B cell (primary cell): ENCODE measurements at regions not wholly inside any gene's neighbourhood (a gene's known extent, or its start where the extent isn't known, plus 50 kb on each side); places are given as distances from the start of the nearest gene placed in this dataset.

Source experiments
- ATAC-seq: fragments of 200-7000 bp; cut with Tn5 transposase; one replicate; pipeline ENCODE4 v1.10.0; 2021; ENCODE audit warnings: low read depth, mild to moderate bottlenecking, moderate number of reproducible peaks, moderate library complexity
- CTCF ChIA-PET: fragments of 350-600 bp; sonication (Branson Sonifier 250); formaldehyde crosslinking; loops from one replicate; lab custom pipeline; 2021; ENCODE audit warnings: antibody characterized with exemption, inconsistent platforms; lab: Charles Lee
- POLR2A ChIA-PET: fragments of 350-600 bp; sonication (Branson Sonifier 250); formaldehyde crosslinking; loops from one replicate; lab custom pipeline; 2021; ENCODE audit warnings: antibody characterized with exemption; lab: Charles Lee
- DNase-seq: peaks from one replicate; pipeline ENCODE4 v3.0.0; 2013
- H2AFZ ChIP-seq: 2 replicates; pipeline ENCODE4 v1.6.1; 2012; ENCODE audit warnings: mild to moderate bottlenecking, low read depth, low read length; ENCODE audit not compliant: insufficient read depth, poor library complexity, severe bottlenecking
- H3K27ac ChIP-seq, 2 donors: 1 replicate in 1 of 2; 2 replicates in 1 of 2; pipeline ENCODE4 v1.5.1; 2012 to 2013; ENCODE audit warnings: low read length in 2 of 2, mild to moderate bottlenecking in 2 of 2, moderate library complexity in 1 of 2
- H3K27me3 ChIP-seq, 4 experiments: fragments of 200-600 bp in 1 of 4; sonication (generic) in 1 of 4; replicated peaks in 1 of 4; 1 replicate in 2 of 4; 2 replicates in 2 of 4; pipeline versions ENCODE4 v1.6.1 to v1.7.0; 2013 to 2016; ENCODE audit warnings: low read length in 3 of 4, mild to moderate bottlenecking in 2 of 4, mixed read lengths in 1 of 4, moderate library complexity in 1 of 4; ENCODE audit not compliant: insufficient read depth in 4 of 4, control insufficient read depth in 3 of 4; ENCODE audit errors: control extremely low read depth in 1 of 4
- H3K36me3 ChIP-seq, 2 experiments: replicated peaks in 1 of 2; 1 replicate in 1 of 2; 2 replicates in 1 of 2; pipeline versions ENCODE4 v1.6.1 to v1.7.1; 2013; ENCODE audit warnings: low read length in 1 of 2; ENCODE audit not compliant: insufficient read depth in 2 of 2, control insufficient read depth in 1 of 2; ENCODE audit errors: control extremely low read depth in 1 of 2, extremely low read depth in 1 of 2
- H3K4me1 ChIP-seq, 2 donors: fragments of 200-600 bp in 1 of 2; sonication (generic) in 1 of 2; 1 replicate in 1 of 2; 2 replicates in 1 of 2; pipeline versions ENCODE4 v1.5.1 to v1.6.1; 2013 to 2017; ENCODE audit warnings: low read length in 2 of 2; ENCODE audit not compliant: control insufficient read depth in 2 of 2, insufficient read depth in 2 of 2
- H3K4me2 ChIP-seq: replicated peaks from 2 replicates; pipeline ENCODE3; 2012; ENCODE audit warnings: mild to moderate bottlenecking, low read depth, low read length; ENCODE audit not compliant: poor library complexity, severe bottlenecking
- H3K4me3 ChIP-seq, 5 experiments: fragments of 200-600 bp in 1 of 5; sonication (generic) in 1 of 5; 1 replicate in 3 of 5; 2 replicates in 2 of 5; pipeline versions ENCODE4 v1.5.1 to v1.7.0; 2011 to 2016; ENCODE audit warnings: low read length in 4 of 5, mild to moderate bottlenecking in 4 of 5, low read depth in 2 of 5, control low read depth in 1 of 5, moderate library complexity in 1 of 5; ENCODE audit not compliant: insufficient read depth in 1 of 5; ENCODE audit errors: control extremely low read depth in 1 of 5, extremely low read depth in 1 of 5
- H3K79me2 ChIP-seq: fragments of 200-600 bp; sonication (generic); one replicate; pipeline ENCODE4 v1.6.0; 2016; ENCODE audit warnings: low read length; ENCODE audit not compliant: control insufficient read depth, insufficient read depth
- H3K9ac ChIP-seq: fragments of 200-600 bp; sonication (generic); 2 replicates; pipeline ENCODE4 v1.6.1; 2017; ENCODE audit warnings: mild to moderate bottlenecking, low read length, moderate library complexity
- H3K9me3 ChIP-seq, 3 donors: one replicate each; pipeline versions ENCODE4 v1.6.1 to v1.7.1; 2013; ENCODE audit warnings: low read length in 2 of 3; ENCODE audit not compliant: control insufficient read depth in 2 of 3, insufficient read depth in 1 of 3; ENCODE audit errors: control extremely low read depth in 1 of 3
- H4K20me1 ChIP-seq: 2 replicates; pipeline ENCODE4 v1.6.0; 2012; ENCODE audit warnings: mild to moderate bottlenecking, low read length; ENCODE audit not compliant: insufficient read depth, control insufficient read depth, poor library complexity, severe bottlenecking
- H3K27ac Mint-ChIP-seq: one replicate; pipeline ENCODE4 v1.8.0; 2021; ENCODE audit warnings: mixed read lengths
- H3K27me3 Mint-ChIP-seq: one replicate; pipeline ENCODE4 v1.8.0; 2021; ENCODE audit warnings: mixed read lengths
- H3K4me1 Mint-ChIP-seq: one replicate; pipeline ENCODE4 v1.8.0; 2021; ENCODE audit warnings: mixed read lengths
- H3K4me3 Mint-ChIP-seq: one replicate; pipeline ENCODE4 v1.8.0; 2021; ENCODE audit warnings: mixed read lengths
- H3K9me3 Mint-ChIP-seq: one replicate; pipeline ENCODE4 v1.8.0; 2022; ENCODE audit warnings: mixed read lengths; ENCODE audit not compliant: insufficient read depth
- EZH2 ChIP-seq: IDR thresholded peaks from 2 replicates; pipeline ENCODE4 v1.6.1; 2012; ENCODE audit warnings: borderline replicate concordance, low read depth, mild to moderate bottlenecking, moderate library complexity, low read length; ENCODE audit not compliant: insufficient read depth, poor library complexity, severe bottlenecking
- WGBS: methylation state at CpG from one replicate; pipeline ENCODE4 v1.1.5; 2013; ENCODE audit warnings: missing lambda C conversion rate; ENCODE audit not compliant: insufficient coverage; 5-methylcytosine and 5-hydroxymethylcytosine counted together
- intact Hi-C: fragments of 100-400 bp; cut with micrococcal nuclease; formaldehyde crosslinking; loops from one replicate; pipeline ENCODE4 v1.10.0; 2022
- TF ChIP-seq, protein P1 (sequence below): fragments of 200-600 bp; IDR thresholded peaks from one replicate; pipeline ENCODE4 v1.8.0; 2022; ENCODE audit warnings: antibody characterized with exemption, mild to moderate bottlenecking

DNA sequence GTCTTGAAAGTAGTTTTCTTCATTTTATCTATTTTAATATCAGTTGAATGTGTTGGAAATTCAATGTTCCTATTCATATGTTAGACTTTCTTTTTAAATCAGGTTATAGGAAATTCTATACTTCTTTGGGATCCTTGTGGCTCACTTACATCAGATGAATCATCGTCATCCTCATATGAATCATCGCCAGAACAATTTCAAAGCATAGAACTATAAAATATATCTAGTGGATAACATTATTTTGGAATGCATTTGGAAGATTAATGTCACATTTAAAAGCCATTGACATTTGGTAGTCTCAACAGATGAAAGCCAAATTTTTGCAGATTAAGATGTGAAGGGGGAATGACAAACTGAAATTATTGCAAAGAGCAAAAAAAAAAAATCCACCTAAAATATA is 94.1 kb downstream of the FAM161A start:
- H3K79me2 ChIP-seq, result no peaks in the 10 kb centered on the region
- intact Hi-C loops, result loop anchor here (5.0 to 10.0 kb wide), 3 partner anchors 287 to 945 kb away; partner anchors contain the start of genes EHBP1, REL and USP34
- no peak overlapping the region for H2AFZ ChIP-seq
- no peak for TF ChIP-seq EZH2
- TF ChIP-seq, protein P1, sequence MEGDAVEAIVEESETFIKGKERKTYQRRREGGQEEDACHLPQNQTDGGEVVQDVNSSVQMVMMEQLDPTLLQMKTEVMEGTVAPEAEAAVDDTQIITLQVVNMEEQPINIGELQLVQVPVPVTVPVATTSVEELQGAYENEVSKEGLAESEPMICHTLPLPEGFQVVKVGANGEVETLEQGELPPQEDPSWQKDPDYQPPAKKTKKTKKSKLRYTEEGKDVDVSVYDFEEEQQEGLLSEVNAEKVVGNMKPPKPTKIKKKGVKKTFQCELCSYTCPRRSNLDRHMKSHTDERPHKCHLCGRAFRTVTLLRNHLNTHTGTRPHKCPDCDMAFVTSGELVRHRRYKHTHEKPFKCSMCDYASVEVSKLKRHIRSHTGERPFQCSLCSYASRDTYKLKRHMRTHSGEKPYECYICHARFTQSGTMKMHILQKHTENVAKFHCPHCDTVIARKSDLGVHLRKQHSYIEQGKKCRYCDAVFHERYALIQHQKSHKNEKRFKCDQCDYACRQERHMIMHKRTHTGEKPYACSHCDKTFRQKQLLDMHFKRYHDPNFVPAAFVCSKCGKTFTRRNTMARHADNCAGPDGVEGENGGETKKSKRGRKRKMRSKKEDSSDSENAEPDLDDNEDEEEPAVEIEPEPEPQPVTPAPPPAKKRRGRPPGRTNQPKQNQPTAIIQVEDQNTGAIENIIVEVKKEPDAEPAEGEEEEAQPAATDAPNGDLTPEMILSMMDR, result no peak
- no CpG with 5 or more reads among the region's 2 CpGs for WGBS
- ChIA-PET POLR2A (no interaction called here), CTCF (interaction anchor here (0.7 kb wide), 1 partner anchor 9 kb away, joined by 3 read pairs; no protein-coding TSS in a partner anchor)
- no peak overlapping the region for H3K4me3 Mint-ChIP-seq
- H3K4me2 ChIP-seq, result no peak overlapping the region
- no peaks in the 10 kb centered on the region for H4K20me1 ChIP-seq
- ATAC-seq, result no peak
- H3K27me3 ChIP-seq, result no peaks in the 10 kb centered on the region
- H3K9me3 Mint-ChIP-seq, result peaks cover 2% of the 10 kb centered on the region
- H3K4me1 ChIP-seq, result peaks cover 3 to 7% of the 10 kb centered on the region in 2 donors
- H3K9ac ChIP-seq, result no peak overlapping the region
- peaks cover 14% of the 10 kb centered on the region for H3K4me1 Mint-ChIP-seq
- peaks cover 1 to 8% (median 4%) of the 10 kb centered on the region in 3 donors for H3K9me3 ChIP-seq
- no peak overlapping the region for H3K27ac Mint-ChIP-seq
- no peak overlapping the region for H3K27ac ChIP-seq
- DNase-seq, result no peak
- H3K27me3 Mint-ChIP-seq, result no peaks in the 10 kb centered on the region
- H3K4me3 ChIP-seq, result no peak overlapping the region
- H3K36me3 ChIP-seq, result no peaks in the 10 kb centered on the region

DNA sequence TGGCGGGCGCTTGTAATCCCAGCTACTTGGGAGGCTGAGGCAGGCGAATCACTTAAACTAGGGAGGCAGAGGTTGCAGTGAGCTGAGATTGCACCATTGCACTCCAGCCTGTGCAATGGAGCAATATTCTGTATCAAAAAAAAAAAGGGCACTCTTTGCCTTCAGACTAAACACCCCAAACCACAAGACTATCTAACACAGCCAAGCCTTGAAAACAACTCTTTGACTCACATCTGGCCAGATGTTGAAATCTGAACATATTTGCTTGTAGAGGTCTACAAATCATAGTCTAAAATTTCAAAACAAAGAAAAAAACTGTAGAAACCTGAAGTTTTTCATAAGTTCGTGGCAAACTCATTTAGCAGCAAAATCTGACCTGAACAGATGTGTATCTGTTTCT is 94.9 kb downstream of the FAM161A start:
- Histone ChIP-seq H4K20me1 (no peaks in the 10 kb centered on the region), H3K4me1 (peaks cover 0 to 3% of the 10 kb centered on the region in 2 donors), H3K79me2 (no peaks in the 10 kb centered on the region), H3K4me3 (no peak overlapping the region), H3K4me2 (no peak overlapping the region), H3K27me3 (no peaks in the 10 kb centered on the region), H3K27ac (no peak overlapping the region), H3K9ac (no peak overlapping the region), H3K9me3 (peaks cover 1 to 8% (median 4%) of the 10 kb centered on the region in 3 donors), H3K36me3 (no peaks in the 10 kb centered on the region), H2AFZ (no peak overlapping the region)
- no peak for DNase-seq
- ChIA-PET POLR2A (no interaction called here), CTCF (no interaction called here)
- Mint-ChIP-seq H3K4me3 (no peak overlapping the region), H3K27me3 (no peaks in the 10 kb centered on the region), H3K9me3 (peaks cover 2% of the 10 kb centered on the region), H3K4me1 (peaks cover 9% of the 10 kb centered on the region), H3K27ac (no peak overlapping the region)
- TF ChIP-seq EZH2, result no peak
- TF ChIP-seq, protein P1, result no peak
- WGBS, result no CpG with 5 or more reads among the region's 4 CpGs
- intact Hi-C loops, result no loop called here
- ATAC-seq, result no peak
